ENCODE measurements at regions not wholly inside any gene's neighbourhood (a gene's known extent, or its start where the extent isn't known, plus 50 kb on each side); places are given as distances from the start of the nearest gene placed in this dataset.
"Not testable (repeated sequence)": the region's sequence is repeated elsewhere in the genome, so short reads cannot be mapped to it uniquely, and the experiment has no call there.

- no peak for DNase-seq
Observed at GRCh38 chr13:44739120-44739519, 163.0 kb upstream of the TSC22D1 start.

GRCh38 chr13:44738463-44738862 lies 162.3 kb upstream of the TSC22D1 start:
- no peak for DNase-seq

GRCh38 chr13:44735806-44736205 lies 159.7 kb upstream of the TSC22D1 start:
- no peak for DNase-seq

- no peak for DNase-seq
Observed at GRCh38 chr13:44734201-44734707, 158.1 kb upstream of the TSC22D1 start.

- DNase-seq, result no peak
Observed at GRCh38 chr13:44732503-44733098, 156.5 kb upstream of the TSC22D1 start.

GRCh38 chr13:44730851-44731250 lies 154.7 kb upstream of the TSC22D1 start:
- no peak for DNase-seq

- DNase-seq, result no peak
Observed at GRCh38 chr13:44730099-44730498, 154.0 kb upstream of the TSC22D1 start.

GRCh38 chr13:44727591-44727990 lies 151.5 kb upstream of the TSC22D1 start:
- not testable (repeated sequence) for DNase-seq

- no peak for DNase-seq
Observed at GRCh38 chr13:44726778-44727177, 150.6 kb upstream of the TSC22D1 start.

GRCh38 chr13:44726214-44726613 lies 150.1 kb upstream of the TSC22D1 start:
- DNase-seq, result peak; percentile 75

GRCh38 chr13:44719857-44720671 lies 143.9 kb upstream of the TSC22D1 start:
- DNase-seq, result no peak

GRCh38 chr13:44718467-44718866 lies 142.3 kb upstream of the TSC22D1 start:
- no peak for DNase-seq

- no peak for DNase-seq
Observed at GRCh38 chr13:44715287-44716230, 139.4 kb upstream of the TSC22D1 start.

- DNase-seq, result no peak
Observed at GRCh38 chr13:44713788-44714469, 137.8 kb upstream of the TSC22D1 start.

GRCh38 chr13:44711706-44712105 lies 135.6 kb upstream of the TSC22D1 start:
- no peak for DNase-seq

GRCh38 chr13:44710576-44710975 lies 134.4 kb upstream of the TSC22D1 start:
- no peak for DNase-seq

GRCh38 chr13:44704811-44705210 lies 128.7 kb upstream of the TSC22D1 start:
- DNase-seq, result not testable (repeated sequence)

GRCh38 chr13:44703371-44703770 lies 127.2 kb upstream of the TSC22D1 start:
- no peak for DNase-seq

- DNase-seq, result no peak
Observed at GRCh38 chr13:44698066-44698465, 121.9 kb upstream of the TSC22D1 start.

GRCh38 chr13:44697058-44697457 lies 120.9 kb upstream of the TSC22D1 start:
- DNase-seq, result no peak

- DNase-seq, result no peak
Observed at GRCh38 chr13:44695520-44695919, 119.4 kb upstream of the TSC22D1 start.

- DNase-seq, result no peak
Observed at GRCh38 chr13:44694842-44695241, 118.7 kb upstream of the TSC22D1 start.

GRCh38 chr13:44694291-44694690 lies 118.2 kb upstream of the TSC22D1 start:
- DNase-seq, result no peak
